ENCODE measurements at regions not wholly inside any gene's neighbourhood (a gene's known extent, or its start where the extent isn't known, plus 50 kb on each side); places are given as distances from the start of the nearest gene placed in this dataset.

DNA sequence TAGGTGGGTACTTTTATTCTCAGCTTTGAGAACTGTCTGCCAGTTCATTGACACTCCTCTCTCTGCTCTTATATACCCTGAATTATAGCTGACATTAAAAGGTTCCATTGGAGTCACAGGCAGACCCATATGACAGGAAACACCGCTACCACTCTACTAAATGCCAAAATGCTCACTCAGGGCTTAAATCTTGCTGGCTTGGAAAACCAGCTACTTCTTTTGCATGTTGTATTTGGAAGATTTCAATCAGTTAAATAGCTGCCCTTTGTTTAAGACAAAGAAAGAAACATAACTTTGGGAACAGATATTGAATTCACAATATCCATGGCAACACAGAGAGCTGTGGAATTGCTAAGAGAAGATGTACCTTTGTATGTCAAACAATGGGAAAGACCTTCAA, 876.5 kb downstream of the USP25 start:
- no peak for DNase-seq (ENCODE audit: low read depth)
- TF ChIP-seq CTCF (IDR thresholded peaks at IDR 0.05; ENCODE audit: insufficient read depth, low read length), result no peak
- H3K4me3 ChIP-seq (ENCODE audit: low read depth, low read length), result no peak overlapping the region

DNA sequence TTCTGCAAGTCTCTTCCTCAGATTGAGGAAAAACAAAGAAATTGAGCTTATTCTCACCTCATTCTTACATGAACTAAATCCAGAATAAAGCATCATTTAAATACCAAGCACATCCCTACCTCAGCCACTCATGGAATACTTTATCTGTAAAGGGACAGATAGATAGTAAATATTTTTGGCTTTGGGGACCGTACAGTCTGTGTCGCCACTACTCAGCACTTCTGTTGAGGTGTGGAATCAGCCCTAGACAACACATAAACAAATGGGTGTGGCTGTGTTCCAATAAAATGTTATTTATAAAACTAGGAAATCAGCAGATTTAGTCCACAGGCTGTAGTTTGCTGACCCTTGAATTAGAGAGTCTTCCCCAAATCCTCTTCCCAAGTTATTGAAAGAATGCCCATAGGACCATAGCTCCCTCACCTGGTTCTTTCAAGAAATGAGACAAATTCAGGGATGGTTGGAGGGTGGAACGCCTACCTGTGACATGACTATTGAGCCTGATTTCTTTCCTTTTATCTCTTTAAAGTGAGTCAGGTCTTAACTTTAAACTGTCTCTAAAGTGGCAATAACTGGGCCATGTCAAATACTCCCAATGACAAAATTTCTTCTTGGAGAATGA, 878.5 kb downstream of the USP25 start:
- peak; percentile 8 for DNase-seq (ENCODE audit: low read depth)
- TF ChIP-seq CTCF (IDR thresholded peaks at IDR 0.05; ENCODE audit: insufficient read depth, low read length), result peak; percentile 7
- H3K4me3 ChIP-seq (ENCODE audit: low read depth, low read length), result no peak overlapping the region

GRCh38 chr21:16619281-16619680, 889.5 kb downstream of the USP25 start:
- no peak overlapping the region for H3K4me3 ChIP-seq (ENCODE audit: low read depth, low read length)
- TF ChIP-seq CTCF (IDR thresholded peaks at IDR 0.05; ENCODE audit: insufficient read depth, low read length), result no peak
- DNase-seq (ENCODE audit: low read depth), result no peak

- no peak for TF ChIP-seq CTCF (IDR thresholded peaks at IDR 0.05; ENCODE audit: insufficient read depth, low read length)
- DNase-seq (ENCODE audit: low read depth), result no peak
Observed at GRCh38 chr21:16620786-16621320, 891.1 kb downstream of the USP25 start.

GRCh38 chr21:16624479-16625118, 888.2 kb upstream of the CXADR start:
- TF ChIP-seq CTCF (IDR thresholded peaks at IDR 0.05; ENCODE audit: insufficient read depth, low read length), result no peak
- H3K4me3 ChIP-seq (ENCODE audit: low read depth, low read length), result no peak overlapping the region
- no peak for DNase-seq (ENCODE audit: low read depth)

More at GRCh38 chr21:16620786-16621320, 891.1 kb downstream of the USP25 start:
- H3K4me3 ChIP-seq (ENCODE audit: low read depth, low read length), result no peak overlapping the region

DNA sequence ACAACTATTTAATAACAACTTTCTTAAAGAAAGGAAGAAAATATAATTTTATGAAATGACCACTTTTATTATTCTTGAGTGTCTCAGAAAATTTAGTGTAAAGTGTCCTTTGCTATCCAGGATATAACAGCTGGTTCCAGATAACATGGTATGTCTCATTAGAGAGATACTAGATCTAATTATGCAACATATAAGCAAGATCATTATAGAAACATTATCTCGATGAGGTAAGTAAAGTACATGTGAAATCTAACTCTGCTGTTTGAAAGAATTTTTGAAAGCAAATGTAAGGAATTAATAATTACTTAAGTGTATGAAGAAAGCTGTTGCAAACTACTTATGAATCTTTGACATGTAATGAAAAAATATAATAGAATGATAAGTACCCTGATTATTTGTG, 887.4 kb upstream of the CXADR start:
- no peak for DNase-seq (ENCODE audit: low read depth)
- TF ChIP-seq CTCF (IDR thresholded peaks at IDR 0.05; ENCODE audit: insufficient read depth, low read length), result no peak
- H3K4me3 ChIP-seq (ENCODE audit: low read depth, low read length), result no peak overlapping the region
